ENCODE measurements at regions not wholly inside any gene's neighbourhood (a gene's known extent, or its start where the extent isn't known, plus 50 kb on each side); places are given as distances from the start of the nearest gene placed in this dataset.

GRCh38 chr7:47179812-47180515 lies 401.9 kb downstream of the TNS3 start:
- TF ChIP-seq CTCF (IDR thresholded peaks at IDR 0.05; ENCODE audit: insufficient read depth, low read depth, low read length) (peak; percentile 92), EZH2 (IDR thresholded peaks at IDR 0.05; ENCODE audit: insufficient read depth, low read length) (no peak)
